Loucy (cell line): ENCODE measurements at regions not wholly inside any gene's neighbourhood (a gene's known extent, or its start where the extent isn't known, plus 50 kb on each side); places are given as distances from the start of the nearest gene placed in this dataset.

Experiments
- H2AFZ ChIP-seq: fragments of 200-600 bp; sonication (generic); 2 replicates; pipeline ENCODE4 v1.6.0; 2016; ENCODE audit warnings: antibody characterized with exemption, mild to moderate bottlenecking, low read length, moderate library complexity
- H3F3A ChIP-seq: fragments of 200-600 bp; 2 replicates; pipeline ENCODE4 v1.6.0; 2016; ENCODE audit warnings: antibody characterized with exemption, low read depth, mild to moderate bottlenecking
- H3K27me3 ChIP-seq: fragments of 200-600 bp; sonication (generic); 2 replicates; pipeline ENCODE4 v1.6.1; 2014; ENCODE audit warnings: low read length, mild to moderate bottlenecking; ENCODE audit not compliant: insufficient read depth, poor library complexity, severe bottlenecking
- H3K36me3 ChIP-seq: fragments of 200-600 bp; sonication (generic); 2 replicates; pipeline ENCODE4 v1.6.1; 2016; ENCODE audit warnings: low read length; ENCODE audit not compliant: insufficient read depth
- H3K4me1 ChIP-seq: fragments of 200-600 bp; sonication (generic); 2 replicates; pipeline ENCODE4 v1.5.1; 2014; ENCODE audit warnings: low read length, mild to moderate bottlenecking; ENCODE audit not compliant: insufficient read depth, poor library complexity, severe bottlenecking
- H3K4me2 ChIP-seq: fragments of 200-600 bp; sonication (generic); 2 replicates; pipeline ENCODE4 v1.6.0; 2014; ENCODE audit warnings: antibody characterized with exemption, low read length, low read depth, mild to moderate bottlenecking; ENCODE audit not compliant: poor library complexity, severe bottlenecking
- H3K4me3 ChIP-seq: fragments of 200-600 bp; sonication (generic); 2 replicates; pipeline ENCODE4 v1.5.1; 2014; ENCODE audit warnings: low read length, mild to moderate bottlenecking, mixed read lengths; ENCODE audit not compliant: poor library complexity, severe bottlenecking
- H3K79me2 ChIP-seq: fragments of 200-600 bp; sonication (generic); 2 replicates; pipeline ENCODE4 v1.6.1; 2014; ENCODE audit warnings: low read length; ENCODE audit not compliant: insufficient read depth
- H3K9ac ChIP-seq: fragments of 200-600 bp; sonication (generic); 2 replicates; pipeline ENCODE4 v1.6.0; 2014; ENCODE audit warnings: mild to moderate bottlenecking, low read depth, low read length, moderate library complexity; ENCODE audit not compliant: poor library complexity, severe bottlenecking
- H3K9me2 ChIP-seq: fragments of 200-600 bp; sonication (generic); replicated peaks from 2 replicates; pipeline ENCODE4 v1.6.1; 2016; ENCODE audit warnings: low read depth, low read length, mixed read lengths
- H3K9me3 ChIP-seq: fragments of 200-600 bp; sonication (generic); 2 replicates; pipeline ENCODE4 v1.6.1; 2014; ENCODE audit warnings: mild to moderate bottlenecking, antibody characterized with exemption, low read length, low read depth; ENCODE audit not compliant: insufficient read depth
- H4K20me1 ChIP-seq: fragments of 200-600 bp; sonication (generic); 2 replicates; pipeline ENCODE4 v1.6.0; 2014; ENCODE audit warnings: antibody characterized with exemption, low read length, mild to moderate bottlenecking; ENCODE audit not compliant: insufficient read depth, poor library complexity, severe bottlenecking
- EZH2phosphoT487 ChIP-seq: fragments of 200-600 bp; IDR thresholded peaks from 2 replicates; pipeline ENCODE4 v1.6.1; 2018; ENCODE audit warnings: antibody characterized with exemption, mild to moderate bottlenecking, moderate library complexity, borderline replicate concordance
- TF ChIP-seq, protein P1 (sequence below): fragments of 200-600 bp; sonication (generic); conservative IDR thresholded peaks from 2 replicates; pipeline ENCODE4 v1.5.1; 2014; ENCODE audit warnings: mild to moderate bottlenecking, antibody characterized with exemption, low read length

DNA sequence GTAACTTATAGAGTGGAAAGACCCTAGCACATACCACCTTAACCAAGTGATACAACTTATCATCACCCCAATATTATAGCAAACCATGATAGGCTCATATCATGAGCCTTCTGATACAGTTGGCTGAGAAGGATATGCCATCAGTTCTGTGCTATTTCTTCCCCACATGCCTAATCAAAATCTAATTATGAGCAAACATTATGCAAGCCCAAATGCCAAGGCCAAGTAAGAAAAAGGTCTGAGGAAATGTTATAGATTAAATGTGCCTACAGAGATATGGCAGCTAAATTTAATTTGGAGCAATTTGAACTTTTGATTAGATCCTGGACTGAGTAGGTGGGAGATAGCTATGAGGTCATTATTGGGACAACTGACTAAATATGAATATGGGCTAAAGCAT, 225.9 kb upstream of the PMFBP1 start:
- no peaks in the 10 kb centered on the region for H3F3A ChIP-seq
- H3K9me3 ChIP-seq, result no peaks in the 10 kb centered on the region
- no peaks in the 10 kb centered on the region for H3K79me2 ChIP-seq
- no peak overlapping the region for H3K4me3 ChIP-seq
- no peaks in the 10 kb centered on the region for H4K20me1 ChIP-seq
- no peak overlapping the region for H2AFZ ChIP-seq
- no peak for TF ChIP-seq EZH2phosphoT487
- TF ChIP-seq, protein P1, sequence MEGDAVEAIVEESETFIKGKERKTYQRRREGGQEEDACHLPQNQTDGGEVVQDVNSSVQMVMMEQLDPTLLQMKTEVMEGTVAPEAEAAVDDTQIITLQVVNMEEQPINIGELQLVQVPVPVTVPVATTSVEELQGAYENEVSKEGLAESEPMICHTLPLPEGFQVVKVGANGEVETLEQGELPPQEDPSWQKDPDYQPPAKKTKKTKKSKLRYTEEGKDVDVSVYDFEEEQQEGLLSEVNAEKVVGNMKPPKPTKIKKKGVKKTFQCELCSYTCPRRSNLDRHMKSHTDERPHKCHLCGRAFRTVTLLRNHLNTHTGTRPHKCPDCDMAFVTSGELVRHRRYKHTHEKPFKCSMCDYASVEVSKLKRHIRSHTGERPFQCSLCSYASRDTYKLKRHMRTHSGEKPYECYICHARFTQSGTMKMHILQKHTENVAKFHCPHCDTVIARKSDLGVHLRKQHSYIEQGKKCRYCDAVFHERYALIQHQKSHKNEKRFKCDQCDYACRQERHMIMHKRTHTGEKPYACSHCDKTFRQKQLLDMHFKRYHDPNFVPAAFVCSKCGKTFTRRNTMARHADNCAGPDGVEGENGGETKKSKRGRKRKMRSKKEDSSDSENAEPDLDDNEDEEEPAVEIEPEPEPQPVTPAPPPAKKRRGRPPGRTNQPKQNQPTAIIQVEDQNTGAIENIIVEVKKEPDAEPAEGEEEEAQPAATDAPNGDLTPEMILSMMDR, result no peak
- no peak overlapping the region for H3K9ac ChIP-seq
- no peaks in the 10 kb centered on the region for H3K9me2 ChIP-seq
- no peak overlapping the region for H3K4me2 ChIP-seq
- no peaks in the 10 kb centered on the region for H3K36me3 ChIP-seq
- H3K27me3 ChIP-seq, result no peaks in the 10 kb centered on the region
- no peaks in the 10 kb centered on the region for H3K4me1 ChIP-seq

DNA sequence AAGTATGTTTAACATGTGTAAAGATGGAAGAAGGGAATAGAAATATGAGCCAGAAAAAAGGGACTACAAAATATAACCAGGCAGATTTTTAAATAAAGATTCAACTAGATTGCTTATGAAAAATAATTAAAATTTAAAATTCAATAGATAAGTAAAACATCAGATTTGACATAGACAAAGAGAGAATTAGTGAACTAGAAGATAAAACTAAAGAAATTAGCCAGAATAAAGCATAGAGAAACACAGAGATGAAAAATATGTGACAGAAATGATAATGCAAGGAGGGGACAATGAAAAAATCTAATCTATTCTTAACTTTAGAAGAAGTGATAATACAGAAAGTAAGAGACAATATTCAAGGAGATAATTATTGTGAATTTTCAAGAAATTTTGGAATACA, 222.6 kb upstream of the PMFBP1 start:
- no peak for TF ChIP-seq EZH2phosphoT487
- Histone ChIP-seq H3K9ac (no peak overlapping the region), H3K79me2 (no peaks in the 10 kb centered on the region), H3K4me2 (no peak overlapping the region), H3K27me3 (no peaks in the 10 kb centered on the region), H3K9me2 (no peaks in the 10 kb centered on the region), H3K9me3 (no peaks in the 10 kb centered on the region), H3K4me1 (no peaks in the 10 kb centered on the region), H2AFZ (no peak overlapping the region), H4K20me1 (no peaks in the 10 kb centered on the region), H3K4me3 (no peak overlapping the region), H3K36me3 (no peaks in the 10 kb centered on the region), H3F3A (no peaks in the 10 kb centered on the region)

DNA sequence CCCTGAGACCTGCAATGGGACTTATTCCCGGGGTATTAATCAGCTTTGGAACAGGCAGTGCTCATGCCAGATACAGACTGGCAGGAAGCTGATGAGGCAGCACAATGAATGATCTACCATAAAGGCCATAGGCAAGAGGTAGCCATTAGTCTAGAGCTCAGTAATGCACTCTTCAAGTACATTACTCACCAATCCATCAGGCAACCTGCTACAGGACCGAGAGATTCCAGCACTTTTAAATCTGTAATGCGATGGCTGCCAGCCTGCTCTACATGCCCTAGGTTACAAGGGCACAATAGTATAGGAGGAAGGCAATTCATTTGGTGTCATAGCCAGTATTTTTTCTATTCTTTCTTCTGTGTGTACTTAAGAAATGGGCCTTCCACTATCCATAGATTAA, 217.8 kb upstream of the PMFBP1 start:
- Histone ChIP-seq H3K4me1 (no peaks in the 10 kb centered on the region), H3K9me2 (no peaks in the 10 kb centered on the region), H3F3A (no peaks in the 10 kb centered on the region), H3K4me3 (no peak overlapping the region), H3K27me3 (no peaks in the 10 kb centered on the region), H2AFZ (no peak overlapping the region), H4K20me1 (no peaks in the 10 kb centered on the region), H3K79me2 (no peaks in the 10 kb centered on the region), H3K9ac (no peak overlapping the region), H3K9me3 (peaks cover 2% of the 10 kb centered on the region; the same call in 1 of the 2 replicates), H3K36me3 (no peaks in the 10 kb centered on the region), H3K4me2 (no peak overlapping the region)
- TF ChIP-seq, protein P1, result no peak
- TF ChIP-seq EZH2phosphoT487, result no peak

DNA sequence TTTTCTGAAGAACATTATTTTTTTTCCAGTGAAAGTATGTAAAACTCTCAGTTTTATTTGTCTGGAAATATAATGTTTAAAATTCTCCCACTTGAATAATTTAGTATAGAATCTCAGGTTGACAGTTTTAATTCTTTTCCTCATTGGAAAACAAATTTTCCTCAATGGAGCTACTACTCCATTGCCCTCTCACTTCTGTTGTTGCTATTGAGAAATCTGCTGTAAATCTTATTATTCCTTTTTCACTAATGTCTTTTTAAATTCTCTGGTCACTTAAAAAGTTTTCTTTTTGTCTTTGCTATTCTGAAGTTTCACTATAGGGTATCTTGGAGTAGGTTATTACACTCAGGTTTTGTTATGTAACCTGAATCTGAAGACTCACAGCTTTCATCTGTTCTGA, 216.1 kb upstream of the PMFBP1 start:
- Histone ChIP-seq H3K27me3 (no peaks in the 10 kb centered on the region), H3K4me1 (no peaks in the 10 kb centered on the region), H3K4me2 (no peak overlapping the region), H3K36me3 (no peaks in the 10 kb centered on the region), H3K4me3 (no peak overlapping the region), H3K9me2 (no peaks in the 10 kb centered on the region), H3K9ac (no peak overlapping the region), H4K20me1 (no peaks in the 10 kb centered on the region), H3K9me3 (peaks cover 2% of the 10 kb centered on the region; the same call in 1 of the 2 replicates), H3K79me2 (no peaks in the 10 kb centered on the region), H2AFZ (no peak overlapping the region), H3F3A (no peaks in the 10 kb centered on the region)
- no peak for TF ChIP-seq EZH2phosphoT487
- TF ChIP-seq, protein P1, result no peak
